ENCODE measurements at regions not wholly inside any gene's neighbourhood (a gene's known extent, or its start where the extent isn't known, plus 50 kb on each side); places are given as distances from the start of the nearest gene placed in this dataset.

- TF ChIP-seq EZH2 (IDR thresholded peaks at IDR 0.05): no peak
- no peak for TF ChIP-seq POLR2AphosphoS5 (IDR thresholded peaks at IDR 0.05; ENCODE audit: borderline replicate concordance, low read depth, low read length)
- TF ChIP-seq FOXP2 (optimal IDR thresholded peaks at IDR 0.05; ENCODE audit: control extremely low read depth, extremely low read length, insufficient read depth): no peak
These were observed 138.8 kb upstream of the IL15 start for GRCh38 chr4:141497627-141498026.

All from SK-N-MC (cell line).